Midbrain (tissue), 1 donor: ENCODE measurements at regions not wholly inside any gene's neighbourhood (a gene's known extent, or its start where the extent isn't known, plus 50 kb on each side); places are given as distances from the start of the nearest gene placed in this dataset.
"Not testable (repeated sequence)": the region's sequence is repeated elsewhere in the genome, so short reads cannot be mapped to it uniquely, and the experiment has no call there.

Source experiments
- DNase-seq: peaks from one replicate; lab custom pipeline; 2025; lab: John Stamatoyannopoulos, UW

- no peak for DNase-seq
These were observed 353.4 kb downstream of the OLFM4 start for GRCh38 chr13:53382008-53382407.

GRCh38 chr13:53398051-53398450 is 369.4 kb downstream of the OLFM4 start:
- DNase-seq = no peak

GRCh38 chr13:53405616-53406015 is 377.0 kb downstream of the OLFM4 start:
- no peak for DNase-seq

GRCh38 chr13:53408306-53408705 is 379.7 kb downstream of the OLFM4 start:
- no peak for DNase-seq

- no peak for DNase-seq
These were observed 380.4 kb downstream of the OLFM4 start for GRCh38 chr13:53408847-53409568.

- no peak for DNase-seq
These were observed 382.9 kb downstream of the OLFM4 start for GRCh38 chr13:53411463-53411862.

GRCh38 chr13:53415135-53415534 is 386.5 kb downstream of the OLFM4 start:
- no peak for DNase-seq

- no peak for DNase-seq
These were observed 389.0 kb downstream of the OLFM4 start for GRCh38 chr13:53417601-53418000.

- no peak for DNase-seq
These were observed 393.8 kb downstream of the OLFM4 start for GRCh38 chr13:53422415-53422814.

- no peak for DNase-seq
These were observed 407.8 kb downstream of the OLFM4 start for GRCh38 chr13:53436396-53436795.

- no peak for DNase-seq
These were observed 411.0 kb downstream of the OLFM4 start for GRCh38 chr13:53439439-53440225.

GRCh38 chr13:53442979-53443378 is 414.4 kb downstream of the OLFM4 start:
- DNase-seq = no peak

- no peak for DNase-seq
These were observed 417.1 kb downstream of the OLFM4 start for GRCh38 chr13:53445686-53446085.

- DNase-seq = no peak
These were observed 418.8 kb downstream of the OLFM4 start for GRCh38 chr13:53447456-53447855.

- DNase-seq = no peak
These were observed 419.2 kb downstream of the OLFM4 start for GRCh38 chr13:53447863-53448262.

- DNase-seq = not testable (repeated sequence)
These were observed 423.7 kb downstream of the OLFM4 start for GRCh38 chr13:53452263-53452808.

GRCh38 chr13:53460796-53461195 is 432.2 kb downstream of the OLFM4 start:
- DNase-seq = no peak

- DNase-seq = no peak
These were observed 434.5 kb downstream of the OLFM4 start for GRCh38 chr13:53463106-53463505.

- no peak for DNase-seq
These were observed 438.0 kb downstream of the OLFM4 start for GRCh38 chr13:53466576-53466975.

- no peak for DNase-seq
These were observed 444.8 kb downstream of the OLFM4 start for GRCh38 chr13:53473397-53473796.

GRCh38 chr13:53474878-53475277 is 446.3 kb downstream of the OLFM4 start:
- no peak for DNase-seq

- no peak for DNase-seq
These were observed 462.1 kb downstream of the OLFM4 start for GRCh38 chr13:53490752-53491151.

GRCh38 chr13:53494406-53494805 is 465.8 kb downstream of the OLFM4 start:
- DNase-seq = no peak
